Renal cortical epithelial cell (primary cell): ENCODE measurements at regions not wholly inside any gene's neighbourhood (a gene's known extent, or its start where the extent isn't known, plus 50 kb on each side); places are given as distances from the start of the nearest gene placed in this dataset.
"Not testable (repeated sequence)": the region's sequence is repeated elsewhere in the genome, so short reads cannot be mapped to it uniquely, and the experiment has no call there.

Source experiments
- DNase-seq: peaks from one replicate; pipeline ENCODE4 v3.0.0-alpha.2; 2011; ENCODE audit warnings: low read depth

DNA sequence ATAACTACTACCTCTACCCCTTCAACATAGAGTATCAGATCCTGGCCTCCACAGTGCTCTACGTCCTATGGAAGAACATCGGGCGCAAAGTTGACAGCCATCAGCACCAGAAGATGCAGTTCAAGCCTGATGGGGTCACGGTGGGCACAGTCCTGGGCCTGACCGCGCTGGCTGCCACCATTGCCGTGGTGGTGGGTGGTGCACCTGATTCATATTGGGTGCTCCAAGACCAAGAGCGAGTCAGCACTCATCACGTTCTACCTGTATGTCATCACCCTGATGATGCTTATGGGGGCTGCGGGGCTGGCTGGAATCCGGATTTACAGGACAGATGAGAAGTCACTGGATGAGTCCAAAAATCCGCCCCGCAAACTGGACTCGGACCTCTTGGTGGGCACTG is 846.4 kb downstream of the RPIA start:
- not testable (repeated sequence) for DNase-seq

DNA sequence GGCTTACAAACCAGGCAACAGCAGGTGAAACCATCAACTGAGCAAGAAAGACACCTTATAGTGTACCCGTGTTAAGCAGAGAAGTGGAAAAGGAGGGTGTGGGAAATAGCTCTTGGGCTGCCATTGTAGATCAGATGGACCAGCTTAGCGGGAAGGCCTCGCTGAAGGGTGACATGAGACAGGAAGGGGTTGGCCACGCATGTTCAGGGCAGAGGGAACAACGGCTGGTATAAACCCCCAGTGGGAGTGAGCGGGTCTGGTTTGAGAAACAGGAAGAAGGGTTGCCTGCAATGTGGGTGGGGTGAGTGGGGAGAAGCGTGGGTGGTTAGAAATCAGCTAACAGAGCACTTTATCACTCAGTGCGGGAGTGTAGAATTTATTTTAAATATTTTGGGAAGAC is 852.6 kb downstream of the RPIA start:
- DNase-seq, result not testable (repeated sequence)

DNA sequence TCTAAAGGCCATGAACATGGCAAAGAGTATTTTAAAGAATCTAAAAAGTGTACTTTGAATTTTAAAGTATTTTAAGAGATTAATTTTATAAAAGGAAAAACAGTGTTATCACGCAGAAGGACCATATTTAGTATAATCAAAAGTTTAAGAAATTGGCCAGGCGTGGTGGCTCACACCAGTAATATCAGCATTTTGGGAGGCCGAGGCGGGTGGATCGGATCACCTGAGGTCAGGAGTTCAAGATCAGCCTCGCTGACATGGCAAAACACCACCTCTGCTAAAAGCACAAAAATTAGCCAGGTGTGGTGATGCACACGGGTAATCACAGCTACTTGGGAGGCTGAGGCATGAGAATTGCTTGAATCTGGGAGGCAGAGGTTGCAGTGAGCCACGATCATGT is 887.7 kb downstream of the RPIA start:
- not testable (repeated sequence) for DNase-seq

DNA sequence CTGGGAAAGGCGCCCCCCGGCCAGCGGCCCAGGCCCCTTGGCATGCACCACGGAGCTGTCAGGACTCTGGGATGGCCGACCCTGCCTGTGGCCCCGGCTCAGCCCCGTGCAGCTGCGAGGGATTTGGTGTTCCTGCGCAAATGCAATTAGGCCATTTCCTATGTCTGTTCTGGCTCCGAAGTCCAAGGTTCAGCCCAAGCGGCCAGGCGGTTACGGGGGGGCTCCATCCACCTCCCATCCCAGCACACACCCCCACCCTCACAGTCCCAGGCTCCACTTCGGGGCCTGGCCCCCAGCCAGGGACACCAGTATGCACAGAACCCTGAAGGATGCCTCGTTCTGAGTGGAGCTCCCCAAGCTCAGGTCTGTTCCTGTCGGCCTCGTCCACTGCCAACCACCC is 891.3 kb downstream of the RPIA start:
- DNase-seq, result peak; percentile 1

DNA sequence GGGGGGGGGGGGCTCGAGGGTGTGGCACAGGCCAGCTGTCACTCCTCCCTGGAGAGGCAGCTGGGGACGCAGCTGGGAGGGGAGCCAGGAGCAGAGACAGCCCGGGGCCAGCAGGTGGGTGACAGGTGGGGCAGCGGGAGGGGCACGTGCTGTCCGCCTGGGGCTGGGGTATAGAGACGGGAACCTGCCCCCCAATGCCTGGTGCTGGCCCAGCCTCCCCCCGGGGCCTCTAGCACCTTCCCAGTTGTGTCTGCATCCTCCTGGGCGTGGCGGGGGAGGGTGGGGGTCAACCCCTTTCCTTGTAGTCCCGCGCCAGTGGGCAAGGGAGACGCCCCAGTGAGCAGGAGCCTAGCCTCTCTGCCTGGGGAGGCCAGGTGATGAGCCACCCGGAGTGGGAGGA is 892.6 kb downstream of the RPIA start:
- not testable (repeated sequence) for DNase-seq

DNA sequence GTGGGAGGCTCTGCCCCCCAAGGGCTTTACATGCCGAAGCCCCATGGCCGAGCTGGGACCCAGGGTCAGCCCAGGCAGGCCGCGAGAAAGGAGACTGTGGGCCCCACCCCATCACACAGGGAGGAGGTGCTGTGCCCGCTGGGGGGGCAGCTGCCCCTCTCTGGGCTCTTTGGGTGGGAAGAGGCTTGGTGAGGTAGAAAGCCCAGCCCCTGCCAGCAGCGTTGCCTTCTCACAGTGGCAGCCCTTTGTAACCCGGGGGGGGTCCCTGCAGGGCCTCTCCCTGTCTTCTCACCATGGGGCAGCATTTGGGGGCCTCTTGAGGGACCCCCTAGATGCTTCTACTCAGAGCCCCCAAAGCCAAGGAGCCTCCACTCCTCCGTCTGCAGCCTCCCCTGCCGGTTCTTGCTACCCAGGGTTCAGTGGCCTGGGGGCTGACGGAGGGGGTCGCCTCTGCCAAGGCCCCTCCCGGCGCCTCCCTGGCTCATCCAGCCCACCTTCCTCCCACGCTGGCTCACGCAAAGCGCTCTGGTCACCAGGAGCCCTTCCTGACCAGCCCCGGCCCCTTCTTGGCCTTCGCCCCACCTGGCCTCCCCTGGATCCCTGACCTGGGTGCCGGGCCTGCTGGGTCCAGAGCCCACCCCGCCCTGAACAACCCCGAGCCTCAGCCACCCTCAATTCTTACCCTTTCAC is 893.5 kb downstream of the RPIA start:
- DNase-seq, result not testable (repeated sequence)

DNA sequence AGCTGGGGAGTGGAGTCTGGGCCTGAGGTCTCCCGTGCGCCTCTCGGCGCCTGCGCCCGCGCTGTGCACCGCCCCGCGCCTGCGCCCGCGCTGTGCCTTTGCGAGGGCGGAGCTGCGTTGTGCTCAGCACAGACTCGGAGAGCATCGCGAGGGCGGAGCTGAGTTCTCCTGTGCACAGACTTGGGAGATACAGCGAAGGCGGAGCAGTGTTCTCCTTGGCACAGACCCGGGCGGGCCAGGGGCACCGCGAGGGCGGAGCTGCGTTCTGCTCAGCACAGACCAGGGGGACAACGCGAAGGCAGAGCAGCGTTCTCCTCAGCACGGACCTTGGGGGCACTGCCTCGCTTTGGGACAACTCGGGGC is 894.1 kb downstream of the RPIA start:
- DNase-seq, result peak; percentile 47

DNA sequence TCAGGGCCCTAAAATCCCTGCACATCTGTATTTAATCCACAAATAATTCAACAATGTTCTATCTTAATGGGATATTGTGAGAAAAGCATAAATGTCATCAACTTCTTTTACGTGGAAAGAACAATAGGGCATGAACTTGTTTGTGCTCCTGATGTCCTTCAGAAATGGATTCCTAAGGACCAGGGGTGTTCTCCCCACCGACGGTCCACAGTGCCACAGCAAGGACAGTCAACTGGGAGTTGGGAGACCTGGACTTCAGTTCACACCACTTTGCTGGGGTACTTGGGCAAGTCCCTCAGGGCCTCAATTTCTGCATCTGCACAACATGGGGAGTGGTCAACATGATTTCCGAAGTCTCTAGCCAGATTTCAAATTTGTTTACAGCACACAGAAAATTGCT is 908.4 kb downstream of the RPIA start:
- not testable (repeated sequence) for DNase-seq

DNA sequence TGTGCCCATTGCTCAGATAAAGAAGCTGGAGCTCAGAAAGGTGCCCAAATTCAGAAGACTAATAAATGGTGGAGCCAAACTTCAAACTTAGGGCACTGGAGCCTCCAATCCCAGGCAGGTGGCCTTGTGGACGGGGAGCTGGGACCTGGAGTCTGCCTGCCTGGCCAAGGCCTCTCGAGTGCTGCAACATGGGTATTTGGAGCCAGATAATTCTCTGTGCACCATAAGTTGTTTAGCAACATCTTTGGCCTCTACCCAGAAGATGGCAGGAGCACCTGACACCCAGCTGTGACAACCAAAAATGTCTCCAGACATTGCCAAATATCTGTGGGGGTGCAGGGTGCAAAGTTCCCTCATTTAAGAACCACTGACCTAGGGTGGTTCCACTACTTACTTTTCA is 915.0 kb downstream of the RPIA start:
- DNase-seq, result not testable (repeated sequence)

DNA sequence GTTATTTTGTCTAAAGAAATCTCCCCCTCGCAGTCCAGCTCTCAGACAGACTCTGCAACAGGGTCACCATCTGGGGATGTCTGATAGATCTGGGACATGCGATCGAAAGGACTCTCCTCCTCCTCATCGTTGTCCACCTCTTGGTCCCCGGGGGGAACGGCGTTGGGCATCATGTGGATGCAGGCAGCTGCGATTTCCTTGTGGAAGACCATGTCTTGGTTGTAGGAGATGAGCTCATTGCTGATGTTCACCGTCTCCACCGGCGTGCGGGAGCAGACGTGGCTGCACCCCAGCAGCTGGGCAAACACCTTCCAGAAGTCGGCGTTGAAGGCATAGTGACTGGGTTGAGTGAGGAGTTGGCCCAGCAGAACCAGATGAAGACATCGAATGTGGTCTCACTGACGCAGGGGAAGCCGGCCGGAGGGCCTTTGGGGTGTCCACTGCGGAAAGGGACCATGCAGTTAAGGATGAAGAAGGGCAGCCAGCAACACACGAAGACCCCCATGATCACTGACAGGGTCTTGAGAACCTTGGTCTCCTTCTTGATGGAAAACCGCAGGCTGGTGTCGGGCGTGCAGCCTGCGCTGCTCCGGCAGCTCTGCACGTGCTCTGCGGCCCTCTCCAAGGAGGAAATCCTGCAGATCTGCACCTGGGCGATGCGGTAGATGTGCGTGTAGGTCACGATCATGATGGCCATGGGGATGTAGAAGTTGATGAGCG is 918.9 kb downstream of the RPIA start:
- DNase-seq, result not testable (repeated sequence)

DNA sequence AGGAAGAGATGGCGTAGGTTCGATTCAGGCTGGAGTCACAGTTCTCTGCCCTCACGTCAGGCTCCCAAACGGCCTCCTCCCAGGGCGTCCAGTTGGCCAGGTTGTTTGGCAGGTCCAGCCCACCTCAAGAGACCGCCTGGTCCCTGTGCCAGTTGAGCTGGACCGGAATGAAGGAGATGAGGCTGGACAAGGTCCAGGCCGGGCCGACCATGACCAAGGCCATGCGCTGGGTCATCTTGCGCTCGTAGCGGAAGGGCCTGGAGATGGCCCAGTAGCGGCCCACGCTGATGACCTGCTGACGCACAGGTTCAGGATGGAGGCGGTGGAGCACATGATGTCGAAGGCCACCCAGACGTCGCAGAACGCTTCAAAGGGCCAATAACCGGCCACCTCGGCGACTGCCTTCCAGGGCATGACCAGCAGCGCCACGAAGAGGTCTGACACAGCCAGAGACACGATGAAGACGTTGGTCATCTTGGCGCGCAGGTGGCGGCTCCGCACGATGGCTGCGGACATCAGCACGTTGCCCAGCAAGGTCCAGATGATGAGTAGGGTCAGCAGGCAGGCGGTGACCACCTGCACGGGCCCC is 919.5 kb downstream of the RPIA start:
- DNase-seq, result not testable (repeated sequence)

DNA sequence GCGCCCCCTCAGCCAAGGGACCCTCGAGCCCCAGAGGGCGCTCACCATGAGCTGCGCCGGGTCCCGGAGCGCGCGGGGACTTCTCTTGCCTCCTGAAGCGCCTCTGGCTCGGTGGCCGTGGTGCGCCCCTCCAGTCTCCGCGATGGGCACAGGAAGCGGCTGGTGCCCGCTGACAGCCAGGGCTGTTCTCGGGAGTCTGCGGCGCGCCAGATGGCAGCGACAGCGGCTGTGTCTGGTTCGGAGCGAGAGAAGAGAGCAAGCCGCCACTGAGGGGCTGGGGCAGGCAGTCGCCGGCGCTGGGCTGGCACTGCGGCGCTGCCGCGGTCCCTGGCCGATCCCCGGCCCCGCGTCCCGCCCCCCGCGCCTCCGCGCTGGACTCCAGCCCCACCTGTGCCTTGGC is 920.2 kb downstream of the RPIA start:
- not testable (repeated sequence) for DNase-seq

DNA sequence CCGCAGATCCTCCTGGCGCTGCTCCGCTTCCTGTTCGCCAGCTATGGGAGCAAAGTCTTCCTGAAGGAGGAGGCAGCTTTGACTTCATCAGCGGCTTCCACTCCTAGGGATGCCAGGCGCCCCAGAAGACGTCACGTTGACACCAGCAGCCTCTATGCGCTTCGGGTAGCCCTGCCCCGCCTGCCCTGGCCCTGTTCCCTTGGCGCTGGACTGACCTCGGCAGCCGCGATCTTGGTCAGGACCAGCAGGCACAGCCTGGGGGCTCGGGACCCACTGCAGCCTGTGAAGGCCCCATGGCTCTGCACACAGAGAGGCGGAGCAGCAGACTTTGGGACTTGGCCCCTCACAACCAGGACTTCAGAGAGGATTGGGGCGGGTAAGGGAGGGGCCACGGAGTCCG is 957.8 kb downstream of the RPIA start:
- not testable (repeated sequence) for DNase-seq

DNA sequence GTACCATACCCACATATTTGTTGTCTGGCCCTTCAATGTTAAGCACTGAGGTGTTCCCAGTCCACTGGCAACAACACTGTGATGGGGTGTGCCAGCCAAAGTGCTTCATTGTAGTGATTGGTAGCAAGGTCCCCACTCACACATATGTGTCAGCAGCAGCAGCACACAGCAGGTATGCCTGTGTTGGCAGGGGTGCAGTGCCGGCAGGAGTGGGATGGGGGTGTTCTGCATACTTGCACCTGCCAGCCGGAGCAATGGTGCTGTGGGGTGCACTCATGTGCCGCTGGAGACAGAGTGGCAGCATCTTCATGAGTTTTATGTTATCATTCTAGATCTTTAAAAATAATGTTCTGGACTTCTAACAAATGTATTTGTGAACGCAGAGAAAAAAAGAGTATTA is 987.8 kb downstream of the RPIA start:
- not testable (repeated sequence) for DNase-seq
